NCI-H524 treated with DMSO at 0.1 percent for 48 hours (cell line): ENCODE measurements at regions not wholly inside any gene's neighbourhood (a gene's known extent, or its start where the extent isn't known, plus 50 kb on each side); places are given as distances from the start of the nearest gene placed in this dataset.

Experiments used
- DNase-seq: peaks from one replicate; lab custom pipeline; 2025; lab: John Stamatoyannopoulos, UW

DNA sequence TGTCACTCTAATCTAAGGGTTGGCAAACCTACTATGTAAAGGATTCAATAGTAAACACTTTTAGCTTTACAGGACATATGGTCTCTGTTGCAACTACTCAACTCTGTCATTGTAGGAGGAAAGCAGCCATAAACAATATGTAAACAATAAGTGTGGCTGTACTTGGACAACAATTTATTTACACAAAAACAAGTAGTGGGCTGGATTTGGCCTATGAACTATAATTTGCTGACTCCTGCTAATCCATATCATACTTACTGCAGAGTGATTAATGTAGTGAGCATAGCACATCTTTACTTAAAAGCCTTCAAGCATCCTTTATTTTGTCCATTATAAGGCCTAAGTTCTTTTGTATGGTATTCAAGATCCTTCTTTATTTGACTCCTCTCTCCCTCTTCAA, 441.9 kb downstream of the ZIC1 start:
- DNase-seq, result no peak

GRCh38 chr3:147854542-147854941, 445.4 kb downstream of the ZIC1 start:
- no peak for DNase-seq

DNA sequence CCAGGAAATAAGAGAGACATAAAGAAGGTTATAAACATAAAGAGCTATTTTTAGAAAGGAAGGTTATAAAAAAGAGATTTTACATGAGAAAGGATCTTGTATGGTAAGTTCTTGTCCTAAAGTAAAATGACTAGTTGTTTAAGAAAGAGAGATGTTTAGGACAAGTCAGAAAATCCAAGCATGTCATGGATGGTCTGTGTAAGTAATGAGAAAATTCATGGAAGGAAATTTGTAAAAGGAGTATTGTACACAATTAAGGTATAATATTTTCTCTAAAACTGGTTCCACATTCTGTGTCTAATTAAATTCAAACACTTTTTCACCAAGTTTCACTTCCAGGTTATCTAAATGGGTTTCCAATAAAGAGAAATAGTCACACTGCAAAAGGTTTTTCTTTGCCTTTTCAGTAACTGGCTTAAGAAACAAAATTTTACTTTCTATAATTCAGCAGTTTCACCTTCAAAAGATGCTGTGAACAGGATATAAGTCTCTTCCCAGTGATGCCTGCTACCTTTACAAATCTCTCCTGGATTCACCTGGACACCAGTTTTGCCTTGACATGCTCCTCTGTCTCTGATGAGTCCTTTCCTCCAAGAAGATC, 455.7 kb downstream of the ZIC1 start:
- DNase-seq, result no peak

- no peak for DNase-seq
These were observed 457.4 kb downstream of the ZIC1 start for GRCh38 chr3:147866561-147866960.

DNA sequence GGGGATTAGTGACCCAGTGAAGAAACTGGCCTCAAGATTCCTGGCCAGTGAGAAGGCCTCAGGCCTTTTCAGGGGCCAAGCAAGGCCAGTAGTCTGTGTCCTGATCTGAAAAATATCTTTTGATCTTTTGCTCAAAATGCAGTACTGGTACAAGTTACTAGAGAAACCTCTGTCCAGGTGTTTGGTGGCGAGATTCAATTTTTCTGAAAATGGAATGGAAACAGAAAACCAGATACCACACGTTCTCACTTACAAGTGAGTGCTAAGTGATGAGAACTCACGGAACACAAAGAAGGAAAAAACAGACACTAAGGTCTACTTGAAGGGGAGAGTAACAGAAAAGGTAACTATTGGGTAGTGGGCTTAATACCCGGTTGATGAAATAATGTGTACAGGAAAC, 463.4 kb downstream of the ZIC1 start:
- DNase-seq, result no peak

GRCh38 chr3:147875498-147875897, 466.3 kb downstream of the ZIC1 start:
- DNase-seq, result peak; percentile 40

- DNase-seq, result no peak
These were observed 472.8 kb downstream of the ZIC1 start for GRCh38 chr3:147881933-147882332.

- DNase-seq, result no peak
These were observed 477.7 kb downstream of the ZIC1 start for GRCh38 chr3:147886879-147887278.

DNA sequence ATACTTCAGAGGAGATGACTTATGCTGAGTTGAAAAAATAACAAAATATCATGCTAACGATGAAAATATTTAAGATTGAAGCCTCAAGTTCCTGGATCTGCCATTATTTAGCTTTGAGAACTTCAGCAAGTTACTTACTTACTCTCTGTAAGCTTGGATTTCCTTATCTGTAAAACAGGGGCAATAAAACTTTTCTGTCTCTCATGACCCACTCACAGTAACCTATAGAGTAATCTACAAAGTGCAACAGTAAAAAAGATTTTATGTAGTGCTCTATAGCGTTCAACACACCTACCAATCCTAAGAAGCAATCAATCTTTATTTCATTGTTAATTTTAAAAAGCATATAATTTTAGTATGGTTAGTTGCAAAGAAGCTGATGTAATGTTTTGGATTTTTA, 478.6 kb downstream of the ZIC1 start:
- DNase-seq, result no peak

DNA sequence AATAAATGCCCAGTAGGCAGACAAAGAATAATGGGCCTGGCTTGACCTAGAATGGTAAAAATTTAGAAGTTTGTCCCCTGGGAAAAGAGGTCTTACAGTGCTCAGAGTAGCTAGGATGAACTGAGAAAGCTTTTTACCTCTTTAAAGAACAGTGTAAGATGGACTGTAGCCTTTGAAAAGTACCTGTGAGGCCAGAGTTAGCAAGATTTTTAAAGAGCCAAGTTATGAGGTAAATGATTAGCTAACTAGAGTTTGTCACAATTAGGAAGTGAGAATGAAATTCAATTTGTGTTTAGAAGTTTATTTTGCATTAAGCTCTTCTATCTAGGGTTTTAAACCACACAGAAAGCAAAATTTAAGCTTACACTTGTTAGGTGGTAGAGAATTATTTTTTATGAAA, 480.9 kb downstream of the ZIC1 start:
- DNase-seq, result no peak

- DNase-seq, result no peak
These were observed 486.3 kb downstream of the ZIC1 start for GRCh38 chr3:147895509-147895908.

DNA sequence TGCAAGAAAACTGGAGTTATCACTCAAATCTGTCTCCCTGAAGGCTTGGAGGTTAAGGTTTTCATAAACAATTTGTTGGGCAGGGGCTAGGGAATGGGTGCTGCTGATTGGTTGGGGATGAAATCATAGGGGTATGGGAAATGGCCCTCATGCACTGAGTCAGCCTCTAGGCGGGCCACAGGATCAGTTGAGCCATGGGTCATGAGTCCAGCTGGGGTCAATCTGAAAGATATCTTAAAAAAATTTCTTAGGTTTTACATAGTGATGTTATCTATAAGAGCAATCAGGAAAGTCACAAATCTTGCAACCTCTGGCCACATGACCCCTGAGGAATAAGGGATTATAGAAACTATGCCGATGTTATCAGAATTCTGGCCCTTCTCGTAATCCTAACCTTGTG, 491.7 kb downstream of the ZIC1 start:
- DNase-seq, result no peak

DNA sequence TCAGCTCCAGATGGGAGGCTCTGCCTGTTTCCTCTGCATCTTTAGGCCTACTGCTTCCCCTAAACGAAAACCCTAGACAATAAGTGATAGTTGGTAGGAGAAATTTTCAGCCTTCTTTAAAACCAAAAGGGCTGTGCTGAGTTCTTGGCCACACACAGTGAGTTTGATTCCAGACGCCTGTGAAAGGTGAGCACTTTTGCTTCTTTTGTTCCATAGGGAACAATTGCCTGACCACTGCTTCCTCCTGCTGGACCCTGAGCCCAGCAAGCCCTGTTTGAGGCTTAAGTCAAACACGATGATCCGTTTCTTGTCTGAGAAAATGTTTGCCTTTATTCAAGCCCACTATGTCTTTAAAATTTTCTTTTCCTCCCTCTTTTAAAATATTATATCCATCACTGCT, 493.9 kb downstream of the ZIC1 start:
- DNase-seq, result no peak

- no peak for DNase-seq
These were observed 495.3 kb downstream of the ZIC1 start for GRCh38 chr3:147904421-147904820.

DNA sequence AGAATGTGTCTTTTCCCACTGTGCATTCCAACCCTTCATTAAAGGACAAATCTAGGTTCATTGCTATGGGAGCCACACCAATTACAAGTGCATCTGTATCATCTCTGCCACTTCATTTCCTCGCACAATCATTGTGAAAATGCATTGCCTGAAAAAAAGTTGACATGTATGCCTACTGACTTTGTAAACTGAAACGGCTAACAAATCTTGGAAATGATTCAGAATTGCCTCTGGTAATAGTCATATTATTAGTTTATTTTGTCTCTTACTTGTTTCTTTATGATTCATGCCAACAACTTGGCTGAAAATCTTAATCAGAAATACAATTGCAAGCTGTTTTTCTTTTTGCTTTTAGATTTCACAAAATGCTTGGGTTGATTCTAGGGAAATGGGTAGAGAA, 497.1 kb downstream of the ZIC1 start:
- no peak for DNase-seq

- DNase-seq, result no peak
These were observed 505.4 kb downstream of the ZIC1 start for GRCh38 chr3:147914532-147914931.

- DNase-seq, result no peak
These were observed 505.9 kb downstream of the ZIC1 start for GRCh38 chr3:147915057-147915456.

DNA sequence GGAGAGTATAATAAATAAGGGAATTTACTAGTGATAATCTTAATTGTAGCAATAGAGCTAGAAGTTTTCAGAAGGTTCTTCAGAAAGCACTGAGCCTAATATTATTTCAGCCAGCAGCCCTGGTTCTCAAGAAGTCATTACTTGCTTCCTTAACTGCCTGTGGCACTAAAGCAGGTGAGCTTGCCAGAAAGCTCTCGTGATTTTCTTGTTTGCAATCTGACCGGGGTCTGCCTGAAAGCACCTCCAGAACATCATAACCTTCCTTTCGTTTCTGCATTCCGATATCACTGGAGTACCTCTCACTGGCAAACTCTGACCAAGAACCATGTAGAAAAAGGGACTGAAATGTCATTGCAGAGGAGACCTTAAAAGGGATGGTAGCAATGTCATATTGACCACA, 510.3 kb downstream of the ZIC1 start:
- DNase-seq, result no peak

GRCh38 chr3:147921051-147921450, 511.9 kb downstream of the ZIC1 start:
- DNase-seq, result no peak

DNA sequence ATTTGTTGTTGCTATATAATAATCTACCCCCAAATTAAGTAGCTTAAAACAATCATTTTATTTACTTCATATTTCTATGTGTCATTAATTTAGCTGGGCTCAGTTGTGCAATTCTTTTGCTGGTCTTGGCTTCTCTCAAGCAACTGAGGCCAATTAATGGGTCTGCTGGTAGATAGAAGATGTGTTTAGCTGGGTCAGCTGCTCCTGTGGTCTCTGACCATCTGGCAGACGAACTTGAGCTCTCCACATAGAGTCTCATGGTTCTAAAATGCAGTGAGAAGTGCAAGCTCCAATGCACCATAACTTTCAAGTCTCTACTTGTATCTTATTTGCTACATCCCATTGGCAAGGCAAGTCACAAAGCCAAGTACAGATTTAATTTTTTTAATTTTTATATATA, 515.6 kb downstream of the ZIC1 start:
- no peak for DNase-seq

DNA sequence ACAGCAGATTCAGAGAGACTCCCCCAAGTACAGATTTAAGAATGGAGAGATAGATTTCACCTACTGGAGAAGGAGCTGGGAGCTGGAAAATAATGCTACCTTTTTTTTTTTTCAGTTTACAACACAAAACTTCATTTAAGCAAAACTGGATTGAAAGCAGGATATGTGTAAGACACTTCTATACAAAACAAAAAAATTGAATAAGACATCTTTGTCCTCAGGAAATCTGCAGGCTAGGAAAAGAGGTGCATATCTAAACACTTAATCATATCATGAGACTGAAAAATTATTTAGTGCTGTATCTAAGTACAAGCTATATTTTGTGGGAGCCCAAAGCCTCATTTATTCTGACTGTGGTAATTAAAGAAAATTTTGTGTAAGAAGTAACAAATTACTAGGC, 516.1 kb downstream of the ZIC1 start:
- DNase-seq, result no peak

- DNase-seq, result no peak
These were observed 521.2 kb downstream of the ZIC1 start for GRCh38 chr3:147930232-147930807.

GRCh38 chr3:147934451-147935180, 525.5 kb downstream of the ZIC1 start:
- DNase-seq, result no peak

DNA sequence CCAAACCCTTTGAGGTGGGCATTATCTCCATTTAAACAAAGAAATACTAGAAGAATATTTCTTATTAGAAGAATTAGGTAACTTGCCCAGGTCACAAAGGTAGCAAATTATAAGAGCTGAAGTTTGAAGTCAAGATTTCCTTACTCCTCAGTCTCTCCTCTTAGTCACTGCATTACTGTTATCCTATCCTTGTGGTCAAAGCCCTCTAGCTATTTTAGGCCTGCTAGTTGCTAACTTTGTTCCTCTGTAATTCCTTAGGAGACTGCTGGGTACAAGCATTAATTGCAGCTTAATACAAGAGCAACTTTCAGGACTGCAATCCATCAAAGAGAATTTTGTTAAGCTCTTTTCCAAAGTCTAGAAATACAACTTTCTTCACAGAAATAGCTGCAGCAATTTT, 528.2 kb downstream of the ZIC1 start:
- DNase-seq, result no peak
